ENCODE measurements at regions not wholly inside any gene's neighbourhood (a gene's known extent, or its start where the extent isn't known, plus 50 kb on each side); places are given as distances from the start of the nearest gene placed in this dataset.

DNA sequence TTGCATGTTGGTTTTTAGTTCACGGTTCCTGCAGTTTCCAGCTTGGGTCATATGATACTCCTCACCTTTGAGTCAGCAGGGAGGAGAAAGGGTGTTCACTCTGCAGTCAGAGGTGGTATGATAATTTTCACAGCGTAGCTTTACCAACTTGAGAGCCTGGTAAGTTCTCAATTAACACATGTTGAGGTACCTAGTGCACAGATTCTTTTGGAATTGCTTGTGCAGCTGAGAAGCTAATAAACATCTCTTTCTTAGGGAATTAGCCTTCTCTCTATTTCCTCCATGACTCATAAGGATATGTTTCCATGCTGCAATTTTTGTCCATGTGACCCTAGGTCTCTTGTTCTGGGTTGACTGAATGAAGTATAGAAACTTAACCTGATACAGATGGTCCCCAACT, 166.6 kb downstream of the KIF20B start:
- Mint-ChIP-seq H3K27ac (no peak overlapping the region), H3K4me1 (ENCODE audit: low read depth) (no peaks in the 10 kb centered on the region), H3K9me3 (ENCODE audit: low read depth) (no peaks in the 10 kb centered on the region), H3K27me3 (no peaks in the 10 kb centered on the region), H3K36me3 (no peaks in the 10 kb centered on the region), H3K4me3 (no peak overlapping the region)

DNA sequence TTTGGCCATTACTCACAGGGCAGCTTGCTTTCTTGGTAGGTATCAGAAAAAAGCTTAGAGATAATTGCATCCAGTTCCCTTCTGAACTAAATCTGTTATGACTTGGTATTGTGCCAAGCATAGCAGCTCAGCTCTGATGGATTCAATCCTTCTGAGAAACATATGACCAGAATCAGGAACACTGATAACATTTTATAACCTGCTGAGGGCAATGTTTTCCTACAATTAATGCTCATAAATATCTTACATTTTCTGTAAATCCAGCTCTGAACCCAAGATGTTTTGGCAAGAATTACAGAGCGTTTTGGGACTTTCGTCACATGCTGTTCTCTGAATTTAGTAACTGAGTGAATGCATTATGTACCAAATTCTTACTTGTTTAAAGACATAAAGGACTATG, 167.8 kb downstream of the KIF20B start:
- H3K36me3 Mint-ChIP-seq, result no peaks in the 10 kb centered on the region
- no peaks in the 10 kb centered on the region for H3K9me3 Mint-ChIP-seq (ENCODE audit: low read depth)
- H3K27ac Mint-ChIP-seq, result no peak overlapping the region
- no peaks in the 10 kb centered on the region for H3K27me3 Mint-ChIP-seq
- H3K4me3 Mint-ChIP-seq, result no peak overlapping the region
- H3K4me1 Mint-ChIP-seq (ENCODE audit: low read depth), result no peaks in the 10 kb centered on the region

DNA sequence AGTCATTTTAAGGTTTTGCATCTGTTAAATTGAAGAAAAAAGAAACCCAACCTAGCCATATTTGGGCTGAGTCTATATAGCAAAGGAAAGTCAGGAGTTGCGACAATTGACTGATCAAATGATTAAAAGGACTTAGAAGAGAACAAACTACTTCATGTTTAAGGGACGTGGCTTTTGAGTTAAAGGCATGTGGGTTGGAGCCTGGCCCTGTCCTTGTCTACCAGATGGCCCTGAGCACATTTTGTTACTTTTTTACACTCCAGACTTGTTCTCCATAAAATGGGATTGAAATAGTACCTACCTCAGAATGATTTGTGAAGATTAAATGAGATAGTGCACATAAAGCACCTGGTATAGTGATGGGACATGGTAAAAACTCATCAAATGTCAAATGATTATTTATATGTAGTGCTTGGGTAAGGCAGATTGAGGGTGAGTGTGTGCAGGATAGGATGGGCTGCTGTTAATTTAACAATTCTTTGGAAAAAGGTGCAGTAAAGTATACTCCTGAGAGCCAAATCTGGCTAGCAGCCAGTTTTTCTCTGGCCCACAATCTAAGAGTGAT, 168.3 kb downstream of the KIF20B start:
- Mint-ChIP-seq H3K36me3 (no peaks in the 10 kb centered on the region), H3K4me1 (ENCODE audit: low read depth) (no peaks in the 10 kb centered on the region), H3K9me3 (ENCODE audit: low read depth) (no peaks in the 10 kb centered on the region), H3K27ac (no peak overlapping the region), H3K27me3 (no peaks in the 10 kb centered on the region), H3K4me3 (no peak overlapping the region)

GRCh38 chr10:89870936-89871335, 169.5 kb downstream of the KIF20B start:
- Mint-ChIP-seq H3K27me3 (no peaks in the 10 kb centered on the region), H3K9me3 (ENCODE audit: low read depth) (no peaks in the 10 kb centered on the region), H3K27ac (no peak overlapping the region), H3K4me1 (ENCODE audit: low read depth) (no peaks in the 10 kb centered on the region), H3K4me3 (no peak overlapping the region), H3K36me3 (no peaks in the 10 kb centered on the region)

DNA sequence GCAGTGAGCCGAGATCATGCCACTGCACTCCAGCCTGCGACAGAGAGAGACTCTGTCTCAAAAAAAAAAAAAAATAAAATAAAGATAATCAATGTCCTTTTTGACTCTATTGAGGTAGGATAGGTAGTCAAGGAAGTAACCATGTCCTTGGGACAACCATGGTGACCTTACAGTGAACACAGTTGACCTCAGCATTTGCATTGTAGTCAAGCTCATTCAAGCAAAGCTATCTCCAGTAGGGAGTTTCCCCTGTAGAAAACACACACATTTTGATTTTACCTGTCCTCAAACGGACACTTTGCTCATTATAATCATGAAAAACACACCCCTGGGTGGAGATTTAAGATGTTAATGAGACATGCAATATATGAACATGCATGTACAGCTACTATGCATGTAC, 171.7 kb downstream of the KIF20B start:
- Mint-ChIP-seq H3K36me3 (no peaks in the 10 kb centered on the region), H3K27ac (no peak overlapping the region), H3K9me3 (ENCODE audit: low read depth) (no peaks in the 10 kb centered on the region), H3K4me3 (no peak overlapping the region), H3K4me1 (ENCODE audit: low read depth) (no peaks in the 10 kb centered on the region), H3K27me3 (no peaks in the 10 kb centered on the region)

- H3K4me3 Mint-ChIP-seq, result no peak overlapping the region
- no peak overlapping the region for H3K27ac Mint-ChIP-seq
- H3K9me3 Mint-ChIP-seq (ENCODE audit: low read depth), result no peaks in the 10 kb centered on the region
- H3K4me1 Mint-ChIP-seq (ENCODE audit: low read depth), result no peaks in the 10 kb centered on the region
- H3K36me3 Mint-ChIP-seq, result no peaks in the 10 kb centered on the region
- H3K27me3 Mint-ChIP-seq, result no peaks in the 10 kb centered on the region
These were observed 174.2 kb downstream of the KIF20B start for GRCh38 chr10:89875557-89875956.

- H3K27ac Mint-ChIP-seq, result no peak overlapping the region
- no peak overlapping the region for H3K4me3 Mint-ChIP-seq
- H3K4me1 Mint-ChIP-seq (ENCODE audit: low read depth), result no peaks in the 10 kb centered on the region
- peaks cover 9% of the 10 kb centered on the region for H3K9me3 Mint-ChIP-seq (ENCODE audit: low read depth)
- H3K36me3 Mint-ChIP-seq, result peaks cover 2% of the 10 kb centered on the region
- peaks cover 10% of the 10 kb centered on the region for H3K27me3 Mint-ChIP-seq
These were observed 177.7 kb downstream of the KIF20B start for GRCh38 chr10:89879121-89879520.

GRCh38 chr10:89887406-89887805, 186.0 kb downstream of the KIF20B start:
- peaks cover 20% of the 10 kb centered on the region for H3K27me3 Mint-ChIP-seq
- H3K27ac Mint-ChIP-seq, result no peak overlapping the region
- no peak overlapping the region for H3K4me3 Mint-ChIP-seq
- no peaks in the 10 kb centered on the region for H3K4me1 Mint-ChIP-seq (ENCODE audit: low read depth)
- peaks cover 2% of the 10 kb centered on the region for H3K36me3 Mint-ChIP-seq
- peaks cover 4% of the 10 kb centered on the region for H3K9me3 Mint-ChIP-seq (ENCODE audit: low read depth)

GRCh38 chr10:89887830-89888229, 186.4 kb downstream of the KIF20B start:
- Mint-ChIP-seq H3K36me3 (no peaks in the 10 kb centered on the region), H3K4me3 (no peak overlapping the region), H3K4me1 (ENCODE audit: low read depth) (no peaks in the 10 kb centered on the region), H3K9me3 (ENCODE audit: low read depth) (no peaks in the 10 kb centered on the region), H3K27me3 (peaks cover 17% of the 10 kb centered on the region), H3K27ac (no peak overlapping the region)

DNA sequence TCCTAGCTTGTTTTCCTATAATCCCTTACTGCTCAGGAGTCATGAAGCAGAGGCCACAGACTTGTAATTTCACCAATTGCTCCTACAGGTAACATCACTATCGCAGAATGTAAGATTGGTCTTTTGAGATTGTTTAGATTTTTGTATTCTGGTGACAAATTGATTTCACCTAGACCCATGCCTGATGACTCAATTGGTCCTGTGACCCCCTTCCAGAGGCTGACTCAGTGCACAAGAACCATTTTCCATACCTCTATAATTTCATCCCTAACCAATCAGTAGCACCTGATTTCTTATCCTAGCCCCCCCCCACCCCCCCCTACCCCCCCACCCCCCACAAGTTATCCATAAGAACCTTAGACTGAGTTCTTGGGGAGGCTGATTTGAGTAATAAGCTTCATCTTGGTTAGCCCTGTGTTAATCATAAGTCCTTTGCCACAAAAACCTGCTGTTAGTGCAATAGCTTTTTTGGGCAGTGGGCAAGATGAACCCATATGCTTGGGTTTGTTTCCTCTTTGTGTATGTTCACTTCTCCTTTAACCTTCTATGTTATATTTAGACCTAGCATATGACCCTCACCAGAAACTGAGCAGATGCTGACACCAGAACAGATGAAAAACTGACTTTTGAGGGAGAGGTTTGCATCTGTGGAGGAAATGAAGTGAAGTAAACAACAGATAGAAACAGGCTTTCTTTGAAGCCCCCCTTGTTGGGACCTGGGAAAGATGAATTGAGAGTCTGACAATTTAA, 187.1 kb downstream of the KIF20B start:
- no peaks in the 10 kb centered on the region for H3K4me1 Mint-ChIP-seq (ENCODE audit: low read depth)
- no peak overlapping the region for H3K4me3 Mint-ChIP-seq
- H3K36me3 Mint-ChIP-seq, result no peaks in the 10 kb centered on the region
- H3K27ac Mint-ChIP-seq, result no peak overlapping the region
- no peaks in the 10 kb centered on the region for H3K9me3 Mint-ChIP-seq (ENCODE audit: low read depth)
- peaks cover 17% of the 10 kb centered on the region for H3K27me3 Mint-ChIP-seq

DNA sequence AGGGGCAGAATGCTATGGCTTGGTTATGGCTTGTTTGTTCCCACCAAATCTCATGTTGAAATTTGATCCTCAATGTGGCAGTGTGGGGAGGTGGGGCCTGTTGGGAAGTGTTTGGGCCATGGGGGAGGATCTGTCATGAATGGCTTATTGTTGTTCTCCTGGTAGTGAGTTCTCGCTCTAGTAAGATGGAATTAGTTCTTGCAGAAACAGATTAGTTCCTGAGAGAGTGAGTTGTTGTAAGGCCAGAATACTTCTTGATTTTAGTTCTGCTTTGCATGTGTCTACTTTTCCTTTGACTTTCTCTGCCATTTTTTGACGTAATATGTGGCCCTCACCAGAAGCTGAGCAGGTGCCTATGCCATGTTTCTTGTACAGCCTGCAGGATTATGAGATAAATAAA, 188.2 kb downstream of the KIF20B start:
- H3K27ac Mint-ChIP-seq, result no peak overlapping the region
- H3K9me3 Mint-ChIP-seq (ENCODE audit: low read depth), result no peaks in the 10 kb centered on the region
- no peaks in the 10 kb centered on the region for H3K4me1 Mint-ChIP-seq (ENCODE audit: low read depth)
- no peaks in the 10 kb centered on the region for H3K36me3 Mint-ChIP-seq
- no peak overlapping the region for H3K4me3 Mint-ChIP-seq
- peaks cover 17% of the 10 kb centered on the region for H3K27me3 Mint-ChIP-seq

DNA sequence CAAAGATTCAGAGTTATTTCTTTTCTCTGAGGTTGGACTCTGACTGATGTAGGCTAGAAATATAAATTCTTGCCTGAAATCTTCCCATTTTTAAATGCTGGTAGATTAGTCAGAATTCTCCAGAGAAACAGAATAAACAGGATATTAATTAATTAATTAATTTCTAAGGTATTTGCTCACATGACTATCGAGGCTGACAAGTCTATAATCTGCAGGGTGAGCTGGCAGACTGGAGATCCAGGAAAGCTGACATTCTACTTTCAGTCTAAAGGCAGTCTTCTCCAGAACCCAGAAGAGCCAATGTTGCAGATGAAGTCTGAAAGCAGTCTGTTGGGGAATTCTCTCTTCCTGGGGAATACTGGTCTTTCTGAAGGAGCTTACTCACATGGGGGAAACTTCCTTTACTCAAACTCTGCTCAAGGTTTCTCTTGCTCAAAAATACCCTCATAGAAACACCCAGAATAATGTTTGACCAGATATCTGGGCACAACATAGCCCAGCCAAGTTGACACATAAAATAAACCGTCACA, 189.7 kb downstream of the KIF20B start:
- Mint-ChIP-seq H3K4me1 (ENCODE audit: low read depth) (no peaks in the 10 kb centered on the region), H3K36me3 (no peaks in the 10 kb centered on the region), H3K4me3 (no peak overlapping the region), H3K27ac (no peak overlapping the region), H3K9me3 (ENCODE audit: low read depth) (no peaks in the 10 kb centered on the region), H3K27me3 (peaks cover 13% of the 10 kb centered on the region)

DNA sequence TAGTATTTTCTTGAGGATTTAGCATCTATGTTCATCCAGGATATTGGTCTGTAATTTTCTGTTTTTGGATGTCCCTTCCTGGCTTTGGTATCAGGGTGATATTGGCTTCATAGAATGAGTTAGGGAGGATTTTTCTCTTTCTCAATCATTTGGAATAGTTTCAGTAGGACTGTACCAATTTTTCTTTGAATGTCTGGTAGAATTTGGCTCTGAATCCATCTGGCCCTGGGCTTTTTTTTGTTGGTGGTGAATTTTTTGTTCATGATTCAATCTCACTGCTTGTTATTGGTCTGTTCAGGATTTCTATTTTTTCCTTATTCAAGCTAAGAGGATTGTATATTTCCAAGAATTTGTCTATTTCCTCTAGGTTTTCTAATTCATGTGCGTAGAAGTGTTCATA, 192.7 kb downstream of the KIF20B start:
- Mint-ChIP-seq H3K9me3 (ENCODE audit: low read depth) (peaks cover 3% of the 10 kb centered on the region), H3K27me3 (peaks cover 4% of the 10 kb centered on the region), H3K27ac (no peak overlapping the region), H3K4me3 (no peak overlapping the region), H3K36me3 (no peaks in the 10 kb centered on the region), H3K4me1 (ENCODE audit: low read depth) (no peaks in the 10 kb centered on the region)

DNA sequence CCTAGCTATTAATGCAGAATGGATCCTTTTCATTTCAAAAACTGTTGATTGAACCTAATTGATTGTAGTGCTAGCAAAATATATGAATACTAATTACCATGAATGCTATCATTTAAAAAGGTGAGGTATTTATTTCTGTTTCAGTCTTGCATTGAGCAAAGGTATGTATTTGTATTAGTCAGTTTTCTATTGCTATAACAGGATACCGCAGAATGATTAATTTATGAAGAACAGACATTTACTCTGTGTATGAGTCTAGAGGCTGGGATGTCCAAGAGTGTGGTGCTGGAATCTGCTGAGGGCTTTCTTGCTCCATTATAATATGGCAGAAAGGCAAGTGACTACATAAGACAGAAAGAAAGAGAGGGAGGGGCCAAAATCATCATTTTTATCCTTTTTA, 199.2 kb downstream of the KIF20B start:
- no peak overlapping the region for H3K27ac Mint-ChIP-seq

GRCh38 chr10:89901895-89902294, 200.5 kb downstream of the KIF20B start:
- Mint-ChIP-seq H3K36me3 (no peaks in the 10 kb centered on the region), H3K4me1 (ENCODE audit: low read depth) (no peaks in the 10 kb centered on the region), H3K27ac (no peak overlapping the region), H3K4me3 (no peak overlapping the region), H3K9me3 (ENCODE audit: low read depth) (no peaks in the 10 kb centered on the region), H3K27me3 (peaks cover 6% of the 10 kb centered on the region)

More for the DNA sequence above, 199.2 kb downstream of the KIF20B start:
- H3K4me3 Mint-ChIP-seq, result no peak overlapping the region
- H3K36me3 Mint-ChIP-seq, result no peaks in the 10 kb centered on the region
- peaks cover 8% of the 10 kb centered on the region for H3K27me3 Mint-ChIP-seq
- peaks cover 3% of the 10 kb centered on the region for H3K9me3 Mint-ChIP-seq (ENCODE audit: low read depth)
- H3K4me1 Mint-ChIP-seq (ENCODE audit: low read depth), result no peaks in the 10 kb centered on the region

GRCh38 chr10:89904755-89905154, 203.4 kb downstream of the KIF20B start:
- no peaks in the 10 kb centered on the region for H3K9me3 Mint-ChIP-seq (ENCODE audit: low read depth)
- no peak overlapping the region for H3K27ac Mint-ChIP-seq
- peaks cover 3% of the 10 kb centered on the region for H3K27me3 Mint-ChIP-seq
- no peaks in the 10 kb centered on the region for H3K36me3 Mint-ChIP-seq
- H3K4me3 Mint-ChIP-seq, result no peak overlapping the region
- no peaks in the 10 kb centered on the region for H3K4me1 Mint-ChIP-seq (ENCODE audit: low read depth)

All from activated naive CD8-positive, alpha-beta T cell (primary cell).